Vagina (tissue), 2 donors: ENCODE measurements at regions not wholly inside any gene's neighbourhood (a gene's known extent, or its start where the extent isn't known, plus 50 kb on each side); places are given as distances from the start of the nearest gene placed in this dataset.

ENCODE experiments used
- CTCF ChIP-seq, 3 experiments: fragments of 450-650 bp in 2 of 3; fragments of 200-600 bp in 1 of 3; sonication (generic) in 1 of 3; IDR thresholded peaks; one replicate each; pipeline ENCODE4 v1.5.1; 2017 to 2019; ENCODE audit warnings: antibody characterized with exemption in 3 of 3, mild to moderate bottlenecking in 2 of 3, moderate library complexity in 2 of 3
- POLR2A ChIP-seq, 2 donors: fragments of 450-650 bp; IDR thresholded peaks; one replicate each; pipeline ENCODE4 v1.6.1; 2017; ENCODE audit warnings: antibody characterized with exemption in 2 of 2, mild to moderate bottlenecking in 2 of 2, moderate library complexity in 2 of 2
- POLR2AphosphoS5 ChIP-seq, 2 donors: sonication (generic); formaldehyde crosslinking; IDR thresholded peaks; one replicate each; pipeline ENCODE4 v1.9.0; 2017; ENCODE audit warnings: antibody characterized with exemption in 2 of 2, mild to moderate bottlenecking in 2 of 2, low read depth in 1 of 2; ENCODE audit not compliant: insufficient read depth in 1 of 2

GRCh38 chr16:60458255-60458654 lies 1578.0 kb downstream of the CDH8 start:
- TF ChIP-seq POLR2A (IDR thresholded peaks at IDR 0.05) (no peak), CTCF (IDR thresholded peaks at IDR 0.05) (no peak), POLR2AphosphoS5 (IDR thresholded peaks at IDR 0.05; ENCODE audit: insufficient read depth in 1 of 2, low read depth in 1 of 2) (no peak)
